ENCODE measurements at regions not wholly inside any gene's neighbourhood (a gene's known extent, or its start where the extent isn't known, plus 50 kb on each side); places are given as distances from the start of the nearest gene placed in this dataset.

- no peak for DNase-seq (ENCODE audit: low read depth, low spot score)
- in situ Hi-C loops (cut with HindIII; ENCODE audit: low pct_unique_long_range_greater_than_20kb, low sequenced_read_pairs) = no loop called here
Observed at GRCh38 chr17:33802349-33803198, 452.5 kb upstream of the CCL2 start.

GRCh38 chr17:33803199-33803685 is 451.8 kb upstream of the CCL2 start:
- in situ Hi-C loops (cut with HindIII; ENCODE audit: low pct_unique_long_range_greater_than_20kb, low sequenced_read_pairs) = no loop called here
- DNase-seq (ENCODE audit: low read depth, low spot score) = no peak

GRCh38 chr17:33803686-33804085 is 451.4 kb upstream of the CCL2 start:
- in situ Hi-C loops (cut with HindIII; ENCODE audit: low pct_unique_long_range_greater_than_20kb, low sequenced_read_pairs) = no loop called here

GRCh38 chr17:33804401-33804800 is 450.7 kb upstream of the CCL2 start:
- in situ Hi-C loops (cut with HindIII; ENCODE audit: low pct_unique_long_range_greater_than_20kb, low sequenced_read_pairs) = no loop called here
- no peak for DNase-seq (ENCODE audit: low read depth, low spot score)

More at GRCh38 chr17:33803686-33804085, 451.4 kb upstream of the CCL2 start:
- no peak for DNase-seq (ENCODE audit: low read depth, low spot score)

- in situ Hi-C loops (cut with HindIII; ENCODE audit: low pct_unique_long_range_greater_than_20kb, low sequenced_read_pairs) = no loop called here
- no peak for DNase-seq (ENCODE audit: low read depth, low spot score)
Observed at GRCh38 chr17:33806631-33807030, 448.5 kb upstream of the CCL2 start.

- in situ Hi-C loops (cut with HindIII; ENCODE audit: low pct_unique_long_range_greater_than_20kb, low sequenced_read_pairs) = no loop called here
- DNase-seq (ENCODE audit: low read depth, low spot score) = no peak
Observed at GRCh38 chr17:33809748-33810147, 445.3 kb upstream of the CCL2 start.

- no peak for DNase-seq (ENCODE audit: low read depth, low spot score)
- in situ Hi-C loops (cut with HindIII; ENCODE audit: low pct_unique_long_range_greater_than_20kb, low sequenced_read_pairs) = no loop called here
Observed at GRCh38 chr17:33811004-33811760, 443.9 kb upstream of the CCL2 start.

- no peak for DNase-seq (ENCODE audit: low read depth, low spot score)
- in situ Hi-C loops (cut with HindIII; ENCODE audit: low pct_unique_long_range_greater_than_20kb, low sequenced_read_pairs) = no loop called here
Observed at GRCh38 chr17:33811984-33812577, 443.0 kb upstream of the CCL2 start.

GRCh38 chr17:33814852-33815251 is 440.2 kb upstream of the CCL2 start:
- DNase-seq (ENCODE audit: low read depth, low spot score) = no peak
- in situ Hi-C loops (cut with HindIII; ENCODE audit: low pct_unique_long_range_greater_than_20kb, low sequenced_read_pairs) = no loop called here

GRCh38 chr17:33816036-33816435 is 439.0 kb upstream of the CCL2 start:
- in situ Hi-C loops (cut with HindIII; ENCODE audit: low pct_unique_long_range_greater_than_20kb, low sequenced_read_pairs) = no loop called here
- DNase-seq (ENCODE audit: low read depth, low spot score) = no peak

- in situ Hi-C loops (cut with HindIII; ENCODE audit: low pct_unique_long_range_greater_than_20kb, low sequenced_read_pairs) = no loop called here
Observed at GRCh38 chr17:33816842-33817617, 438.1 kb upstream of the CCL2 start.

GRCh38 chr17:33819539-33819938 is 435.5 kb upstream of the CCL2 start:
- in situ Hi-C loops (cut with HindIII; ENCODE audit: low pct_unique_long_range_greater_than_20kb, low sequenced_read_pairs) = no loop called here

More at GRCh38 chr17:33816842-33817617, 438.1 kb upstream of the CCL2 start:
- no peak for DNase-seq (ENCODE audit: low read depth, low spot score)

GRCh38 chr17:33832262-33832661 is 422.8 kb upstream of the CCL2 start:
- DNase-seq (ENCODE audit: low read depth, low spot score) = no peak
- in situ Hi-C loops (cut with HindIII; ENCODE audit: low pct_unique_long_range_greater_than_20kb, low sequenced_read_pairs) = no loop called here

More at GRCh38 chr17:33819539-33819938, 435.5 kb upstream of the CCL2 start:
- no peak for DNase-seq (ENCODE audit: low read depth, low spot score)

GRCh38 chr17:33837281-33837680 is 417.8 kb upstream of the CCL2 start:
- DNase-seq (ENCODE audit: low read depth, low spot score) = no peak
- in situ Hi-C loops (cut with HindIII; ENCODE audit: low pct_unique_long_range_greater_than_20kb, low sequenced_read_pairs) = no loop called here

GRCh38 chr17:33838281-33838680 is 416.8 kb upstream of the CCL2 start:
- DNase-seq (ENCODE audit: low read depth, low spot score) = no peak
- in situ Hi-C loops (cut with HindIII; ENCODE audit: low pct_unique_long_range_greater_than_20kb, low sequenced_read_pairs) = no loop called here

- in situ Hi-C loops (cut with HindIII; ENCODE audit: low pct_unique_long_range_greater_than_20kb, low sequenced_read_pairs) = no loop called here
- no peak for DNase-seq (ENCODE audit: low read depth, low spot score)
Observed at GRCh38 chr17:33847900-33848299, 407.2 kb upstream of the CCL2 start.

- in situ Hi-C loops (cut with HindIII; ENCODE audit: low pct_unique_long_range_greater_than_20kb, low sequenced_read_pairs) = no loop called here
- DNase-seq (ENCODE audit: low read depth, low spot score) = no peak
Observed at GRCh38 chr17:33848433-33848832, 406.7 kb upstream of the CCL2 start.

- in situ Hi-C loops (cut with HindIII; ENCODE audit: low pct_unique_long_range_greater_than_20kb, low sequenced_read_pairs) = no loop called here
- no peak for DNase-seq (ENCODE audit: low read depth, low spot score)
Observed at GRCh38 chr17:33854596-33854995, 400.5 kb upstream of the CCL2 start.
